Hematopoietic multipotent progenitor cell treated with erythropoietin and hydrocortisone succinate and interleukin-3 and kit ligand, for 6 days (in vitro differentiated cells): ENCODE measurements at regions not wholly inside any gene's neighbourhood (a gene's known extent, or its start where the extent isn't known, plus 50 kb on each side); places are given as distances from the start of the nearest gene placed in this dataset.

Experiments used
- DNase-seq: peaks from one replicate; pipeline ENCODE4 v3.0.0-alpha.2; 2015

GRCh38 chr2:150309311-150310080, 178.0 kb downstream of the RND3 start:
- DNase-seq = no peak

- DNase-seq = no peak
These were observed 180.2 kb downstream of the RND3 start for GRCh38 chr2:150307258-150307657.

GRCh38 chr2:150303281-150303680, 184.2 kb downstream of the RND3 start:
- DNase-seq = peak; percentile 4

GRCh38 chr2:150298571-150299305, 188.7 kb downstream of the RND3 start:
- no peak for DNase-seq

- DNase-seq = no peak
These were observed 190.5 kb downstream of the RND3 start for GRCh38 chr2:150296770-150297546.

GRCh38 chr2:150295544-150295943, 191.9 kb downstream of the RND3 start:
- DNase-seq = no peak

- no peak for DNase-seq
These were observed 193.7 kb downstream of the RND3 start for GRCh38 chr2:150293771-150294170.

GRCh38 chr2:150292807-150293206, 194.7 kb downstream of the RND3 start:
- no peak for DNase-seq

GRCh38 chr2:150292192-150292591, 195.3 kb downstream of the RND3 start:
- DNase-seq = no peak

GRCh38 chr2:150286730-150287362, 200.6 kb downstream of the RND3 start:
- no peak for DNase-seq

GRCh38 chr2:150284116-150284515, 203.4 kb downstream of the RND3 start:
- DNase-seq = no peak

GRCh38 chr2:150282771-150283371, 204.6 kb downstream of the RND3 start:
- no peak for DNase-seq

GRCh38 chr2:150282357-150282756, 205.1 kb downstream of the RND3 start:
- DNase-seq = no peak

GRCh38 chr2:150280231-150280630, 207.2 kb downstream of the RND3 start:
- DNase-seq = no peak

- DNase-seq = no peak
These were observed 207.8 kb downstream of the RND3 start for GRCh38 chr2:150279686-150280085.

GRCh38 chr2:150276737-150277136, 210.7 kb downstream of the RND3 start:
- DNase-seq = no peak

- DNase-seq = no peak
These were observed 213.4 kb downstream of the RND3 start for GRCh38 chr2:150274108-150274507.

- no peak for DNase-seq
These were observed 215.3 kb downstream of the RND3 start for GRCh38 chr2:150271952-150272802.

- no peak for DNase-seq
These were observed 219.6 kb downstream of the RND3 start for GRCh38 chr2:150267651-150268415.

- no peak for DNase-seq
These were observed 220.5 kb downstream of the RND3 start for GRCh38 chr2:150266931-150267330.

GRCh38 chr2:150264442-150264841, 223.0 kb downstream of the RND3 start:
- no peak for DNase-seq
